GM19467 (cell line): ENCODE measurements at regions not wholly inside any gene's neighbourhood (a gene's known extent, or its start where the extent isn't known, plus 50 kb on each side); places are given as distances from the start of the nearest gene placed in this dataset.
"Not testable (repeated sequence)": the region's sequence is repeated elsewhere in the genome, so short reads cannot be mapped to it uniquely, and the experiment has no call there.

Experiments
- ATAC-seq: cut with Tn5 transposase; IDR thresholded peaks from one replicate; pipeline ENCODE4 v1.9.1; 2021; ENCODE audit warnings: mild to moderate bottlenecking, moderate library complexity; ENCODE audit not compliant: unreplicated experiment

DNA sequence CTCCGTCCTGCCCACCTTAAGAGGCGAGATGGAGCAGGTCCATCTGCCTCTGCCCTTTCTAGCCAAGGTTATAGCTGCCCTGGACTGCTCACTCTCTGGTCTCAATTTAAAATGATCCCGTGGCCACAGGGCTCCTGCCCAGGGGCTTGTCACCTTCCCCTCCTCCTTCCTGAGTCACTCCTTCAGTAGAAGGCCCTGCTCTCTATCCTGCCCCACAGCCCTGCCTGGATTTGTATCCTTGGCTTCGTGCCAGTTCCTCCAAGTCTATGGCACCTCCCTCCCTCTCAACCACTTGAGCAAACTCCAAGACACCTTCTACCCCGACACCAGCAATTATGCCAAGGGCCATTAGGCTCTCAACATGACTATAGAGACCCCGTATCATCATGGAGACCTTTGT is 105.3 kb upstream of the PZP start:
- not testable (repeated sequence) for ATAC-seq

- ATAC-seq: not testable (repeated sequence)
Measured at GRCh38 chr12:9312406-9313392, 104.5 kb upstream of the PZP start.

DNA sequence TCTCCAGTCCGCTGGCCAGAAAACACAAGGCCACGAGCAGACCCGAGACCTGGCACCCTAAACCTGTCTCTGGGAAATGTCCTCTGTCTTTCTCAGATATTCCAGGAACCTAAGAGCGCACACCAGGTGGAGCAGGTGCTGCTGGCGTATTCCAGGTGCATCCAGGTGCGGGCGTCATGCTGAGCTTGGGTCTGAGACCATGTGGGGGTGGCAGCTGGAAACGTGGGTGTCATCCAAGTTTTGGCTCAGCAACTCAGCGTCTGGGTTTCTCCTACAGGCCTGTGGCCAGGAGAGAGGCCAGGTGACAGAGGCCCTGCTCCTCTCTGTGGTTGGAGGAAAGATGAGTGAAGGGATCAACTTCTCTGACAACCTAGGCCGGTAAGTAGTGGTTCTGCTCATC is 103.3 kb upstream of the PZP start:
- not testable (repeated sequence) for ATAC-seq

DNA sequence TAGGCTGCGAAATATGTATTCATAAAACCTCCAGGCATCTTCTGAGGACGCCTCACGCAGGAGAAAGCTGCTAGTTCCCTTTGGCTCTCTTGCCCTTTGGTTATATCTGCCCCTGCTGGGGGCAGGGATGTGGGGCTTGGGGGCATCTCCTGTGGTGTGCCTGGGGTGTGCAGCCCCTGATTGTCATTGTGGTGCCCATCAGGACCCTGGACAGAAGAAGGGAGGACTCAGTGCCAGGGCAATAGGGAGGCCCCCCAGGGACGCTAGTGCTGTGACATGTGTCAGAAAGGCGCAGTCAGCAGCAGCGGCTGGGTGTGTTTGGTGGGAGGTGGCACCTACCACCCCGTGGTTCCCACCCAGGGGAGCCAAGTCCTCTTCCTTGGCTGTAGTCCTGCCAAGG is 102.5 kb upstream of the PZP start:
- ATAC-seq: not testable (repeated sequence)

DNA sequence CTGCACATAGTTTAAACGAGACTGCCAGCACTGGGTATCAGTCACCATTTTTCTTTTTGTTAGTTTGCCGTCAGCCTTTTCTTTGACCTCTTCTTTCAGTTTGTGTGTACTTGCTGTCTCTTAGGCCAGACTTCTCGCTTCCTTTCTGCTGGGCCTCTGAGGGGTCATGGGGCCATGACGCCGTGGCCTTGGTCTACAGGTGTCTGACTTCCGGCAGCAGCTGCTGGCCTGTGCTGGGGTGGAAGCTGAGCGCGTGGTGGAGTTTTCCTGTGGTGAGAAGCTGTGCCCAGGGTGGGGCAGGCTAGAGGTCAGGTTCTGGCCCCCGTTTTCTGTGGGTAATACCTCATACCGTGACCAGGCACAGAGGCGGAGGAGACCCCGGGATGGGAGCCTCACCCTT is 101.6 kb upstream of the PZP start:
- ATAC-seq: not testable (repeated sequence)

- not testable (repeated sequence) for ATAC-seq
Measured at GRCh38 chr12:9308745-9309144, 100.5 kb upstream of the PZP start.

DNA sequence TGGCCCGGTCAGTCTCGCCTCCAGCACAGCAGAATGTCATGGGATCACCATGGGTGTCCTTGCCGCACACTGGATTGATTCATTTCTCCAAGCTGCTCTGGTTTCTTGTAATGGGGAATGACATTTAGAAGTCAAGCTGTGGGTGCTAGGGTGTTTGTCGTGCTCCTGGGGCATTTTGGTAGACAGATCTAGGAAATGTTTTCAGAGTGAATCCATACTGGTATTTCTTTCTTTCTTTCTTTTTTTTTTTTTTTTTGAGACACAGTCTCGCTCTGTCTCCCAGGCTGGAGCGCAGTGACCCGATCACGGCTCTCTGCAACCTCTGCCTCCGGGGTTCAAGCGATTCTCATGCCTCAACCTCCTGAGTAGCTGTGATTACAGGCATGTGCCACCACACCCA is 100.0 kb upstream of the PZP start:
- not testable (repeated sequence) for ATAC-seq

- ATAC-seq: not testable (repeated sequence)
Measured at GRCh38 chr12:9307255-9307654, 99.1 kb upstream of the PZP start.

DNA sequence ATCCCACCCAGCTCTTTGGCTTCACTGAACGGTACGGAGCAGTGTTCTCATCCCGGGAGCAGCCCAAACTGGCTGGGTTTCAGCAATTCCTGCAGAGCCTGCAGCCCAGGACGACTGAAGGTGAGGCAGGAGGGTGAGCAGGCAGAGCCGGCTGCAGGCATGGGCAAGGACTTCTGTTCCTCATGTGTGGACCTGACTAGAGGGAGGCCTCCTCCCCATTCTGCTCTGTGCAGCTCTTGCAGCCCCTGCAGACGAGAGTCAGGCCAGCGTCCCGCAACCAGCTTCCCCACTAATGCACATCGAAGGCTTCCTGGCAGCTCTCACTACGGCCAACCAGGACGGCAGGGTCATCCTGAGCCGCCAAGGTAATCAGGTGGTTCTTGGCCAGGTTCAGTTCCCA is 97.8 kb upstream of the PZP start:
- ATAC-seq: not testable (repeated sequence)

DNA sequence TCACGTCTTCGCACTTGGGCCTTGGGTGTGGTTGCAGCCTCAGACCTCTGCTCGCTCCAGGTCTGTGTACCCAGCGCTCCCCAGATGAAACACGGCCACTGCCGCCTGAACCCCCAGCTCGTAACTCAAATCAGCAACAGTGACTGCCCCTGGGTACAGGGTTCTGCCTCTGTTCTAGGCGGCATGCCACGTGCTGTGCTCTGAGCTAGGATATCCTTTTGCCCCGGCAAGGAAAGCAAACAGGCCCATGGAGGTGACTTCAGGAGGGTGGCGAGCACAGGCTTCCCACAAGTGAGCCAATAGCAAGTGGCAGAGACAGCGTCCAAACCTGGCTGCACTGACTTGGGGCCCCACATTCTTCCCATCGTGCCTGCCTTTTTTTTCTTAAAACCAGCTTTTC is 96.3 kb upstream of the PZP start:
- not testable (repeated sequence) for ATAC-seq

- ATAC-seq: not testable (repeated sequence)
Measured at GRCh38 chr12:9295872-9296271, 87.7 kb upstream of the PZP start.

- not testable (repeated sequence) for ATAC-seq
Measured at GRCh38 chr12:9294072-9294620, 86.0 kb upstream of the PZP start.

GRCh38 chr12:9293391-9293790 is 85.2 kb upstream of the PZP start:
- not testable (repeated sequence) for ATAC-seq

- not testable (repeated sequence) for ATAC-seq
Measured at GRCh38 chr12:9289984-9290383, 81.8 kb upstream of the PZP start.

DNA sequence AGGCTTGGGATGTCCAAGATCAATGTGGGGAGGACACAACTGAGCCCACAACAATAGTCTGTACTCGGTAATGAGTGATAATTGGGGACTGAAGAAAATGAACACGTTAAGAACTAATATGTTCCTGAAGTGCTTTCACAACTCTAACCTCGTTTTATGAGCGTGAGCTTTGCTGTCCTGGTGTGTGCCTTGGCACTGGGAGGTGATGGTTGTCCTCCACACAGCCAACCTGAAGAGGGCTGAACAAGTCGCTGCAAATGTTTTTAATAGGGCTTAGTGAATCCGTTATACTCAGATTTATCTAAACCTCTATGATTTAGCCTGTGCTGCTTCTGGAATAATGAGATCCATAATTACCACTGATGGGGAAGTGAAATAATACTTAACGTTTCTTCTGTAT is 76.5 kb upstream of the PZP start:
- ATAC-seq: peak; percentile 10

GRCh38 chr12:9284197-9284596 is 76.0 kb upstream of the PZP start:
- peak; percentile 26 for ATAC-seq

DNA sequence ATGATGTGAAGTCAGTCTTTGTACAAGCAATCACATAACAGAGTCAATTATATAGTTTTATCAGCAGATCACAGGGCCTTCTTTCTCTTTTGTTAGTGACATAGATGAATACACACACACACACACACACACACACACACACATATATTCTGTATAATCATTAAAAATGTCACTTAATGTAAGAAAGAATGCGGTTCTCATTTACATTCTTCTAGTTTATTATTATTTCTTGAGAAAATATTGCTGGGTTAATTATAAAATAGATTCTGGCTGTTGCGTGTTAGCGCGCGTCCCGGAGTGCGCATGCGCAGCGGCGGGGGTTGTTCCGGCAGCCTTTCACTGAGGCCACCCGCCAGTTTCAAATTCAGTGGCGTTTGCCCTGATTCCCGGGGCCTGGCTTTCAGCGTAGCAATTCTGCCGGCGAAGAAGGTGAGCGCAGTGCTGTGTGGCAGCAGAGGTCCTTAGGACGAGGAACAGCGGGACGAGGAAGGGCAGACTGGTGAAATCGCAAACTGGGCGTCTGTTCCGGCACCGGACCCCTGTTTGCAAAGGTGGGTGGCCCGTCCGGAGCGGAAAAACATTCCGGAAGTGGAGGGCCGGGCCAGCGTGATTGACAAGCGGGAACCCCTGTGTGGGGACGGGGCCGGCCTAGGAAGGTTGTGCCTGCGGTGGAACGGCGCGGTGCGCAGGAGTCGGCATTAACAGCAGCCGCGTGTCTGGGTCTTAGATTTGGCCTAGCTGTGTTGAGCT is 75.3 kb upstream of the PZP start:
- peak; percentile 88 for ATAC-seq

- ATAC-seq: no peak
Measured at GRCh38 chr12:9276990-9277389, 68.8 kb upstream of the PZP start.

DNA sequence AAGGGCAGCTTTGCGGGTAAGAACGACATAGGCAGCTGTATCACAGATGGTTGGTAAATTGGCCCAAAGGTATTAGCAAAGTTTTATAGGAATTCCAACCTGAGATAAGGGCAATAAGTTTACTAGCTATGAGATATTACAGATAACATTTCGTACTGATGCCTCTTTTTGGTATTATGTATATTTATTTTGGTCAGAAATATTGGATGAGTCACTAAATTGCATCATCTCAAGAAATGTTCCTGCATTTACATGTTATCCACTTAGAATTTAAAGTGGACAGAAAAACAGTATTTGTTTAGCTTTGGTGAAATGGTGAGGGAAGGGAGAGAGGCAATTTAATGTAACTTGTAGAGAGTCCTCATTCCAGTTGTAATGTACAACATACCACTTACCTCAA is 65.1 kb upstream of the PZP start:
- no peak for ATAC-seq

DNA sequence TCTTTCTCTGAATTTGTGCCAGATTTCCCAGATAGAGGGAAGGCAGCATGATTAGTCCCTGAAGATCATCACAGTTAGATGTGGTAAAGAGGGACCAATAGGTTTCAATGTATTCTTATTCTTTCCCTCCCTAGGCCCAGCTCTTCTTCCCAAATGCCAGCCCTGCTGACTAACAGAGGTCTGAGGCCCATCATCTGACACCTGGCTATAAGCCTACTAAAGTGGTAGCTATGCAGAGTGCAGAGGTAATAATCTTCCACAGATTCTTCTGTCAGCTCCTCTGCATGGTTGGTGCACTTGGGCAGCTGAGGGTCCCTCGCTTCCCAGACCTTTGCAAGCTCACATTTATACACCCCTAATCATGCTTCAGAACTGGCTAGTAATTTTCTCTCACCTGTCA is 63.7 kb upstream of the PZP start:
- no peak for ATAC-seq

GRCh38 chr12:9264546-9264945 is 56.4 kb upstream of the PZP start:
- no peak for ATAC-seq
